AG10803 (cell line): ENCODE measurements at regions not wholly inside any gene's neighbourhood (a gene's known extent, or its start where the extent isn't known, plus 50 kb on each side); places are given as distances from the start of the nearest gene placed in this dataset.

Experiments used
- DNase-seq: peaks from one replicate; pipeline ENCODE4 v3.0.0; 2010; ENCODE audit warnings: low read depth
- H3K4me3 ChIP-seq: 2 replicates; pipeline ENCODE4 v1.5.1; 2011; ENCODE audit warnings: mild to moderate bottlenecking, low read length, control low read depth
- TF ChIP-seq, protein P1 (sequence below): conservative IDR thresholded peaks from 2 replicates; pipeline ENCODE4 v1.5.1; 2011; ENCODE audit warnings: mild to moderate bottlenecking, low read length, control low read depth, inconsistent platforms

DNA sequence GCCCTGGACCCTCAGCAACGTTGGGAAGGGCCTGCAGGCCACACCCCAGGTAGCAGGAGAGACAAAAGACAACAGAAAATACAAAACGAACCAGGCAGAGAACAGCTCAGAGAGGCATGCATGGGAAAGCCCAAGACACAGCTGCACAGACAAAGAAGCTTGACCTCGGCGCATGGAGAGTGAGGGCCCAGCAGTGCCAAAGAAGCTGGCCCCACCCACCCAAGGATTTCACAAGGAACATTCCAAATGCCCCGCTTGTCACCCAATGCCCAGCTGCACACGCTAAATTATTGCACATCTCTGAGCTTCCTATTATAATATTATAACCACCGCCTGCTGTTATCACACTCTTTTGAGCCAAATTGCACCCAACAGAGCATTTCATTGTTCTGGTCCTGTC is 147.7 kb upstream of the TBL1X start:
- TF ChIP-seq, protein P1, sequence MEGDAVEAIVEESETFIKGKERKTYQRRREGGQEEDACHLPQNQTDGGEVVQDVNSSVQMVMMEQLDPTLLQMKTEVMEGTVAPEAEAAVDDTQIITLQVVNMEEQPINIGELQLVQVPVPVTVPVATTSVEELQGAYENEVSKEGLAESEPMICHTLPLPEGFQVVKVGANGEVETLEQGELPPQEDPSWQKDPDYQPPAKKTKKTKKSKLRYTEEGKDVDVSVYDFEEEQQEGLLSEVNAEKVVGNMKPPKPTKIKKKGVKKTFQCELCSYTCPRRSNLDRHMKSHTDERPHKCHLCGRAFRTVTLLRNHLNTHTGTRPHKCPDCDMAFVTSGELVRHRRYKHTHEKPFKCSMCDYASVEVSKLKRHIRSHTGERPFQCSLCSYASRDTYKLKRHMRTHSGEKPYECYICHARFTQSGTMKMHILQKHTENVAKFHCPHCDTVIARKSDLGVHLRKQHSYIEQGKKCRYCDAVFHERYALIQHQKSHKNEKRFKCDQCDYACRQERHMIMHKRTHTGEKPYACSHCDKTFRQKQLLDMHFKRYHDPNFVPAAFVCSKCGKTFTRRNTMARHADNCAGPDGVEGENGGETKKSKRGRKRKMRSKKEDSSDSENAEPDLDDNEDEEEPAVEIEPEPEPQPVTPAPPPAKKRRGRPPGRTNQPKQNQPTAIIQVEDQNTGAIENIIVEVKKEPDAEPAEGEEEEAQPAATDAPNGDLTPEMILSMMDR, result no peak
- no peak for DNase-seq
- H3K4me3 ChIP-seq, result no peak overlapping the region

DNA sequence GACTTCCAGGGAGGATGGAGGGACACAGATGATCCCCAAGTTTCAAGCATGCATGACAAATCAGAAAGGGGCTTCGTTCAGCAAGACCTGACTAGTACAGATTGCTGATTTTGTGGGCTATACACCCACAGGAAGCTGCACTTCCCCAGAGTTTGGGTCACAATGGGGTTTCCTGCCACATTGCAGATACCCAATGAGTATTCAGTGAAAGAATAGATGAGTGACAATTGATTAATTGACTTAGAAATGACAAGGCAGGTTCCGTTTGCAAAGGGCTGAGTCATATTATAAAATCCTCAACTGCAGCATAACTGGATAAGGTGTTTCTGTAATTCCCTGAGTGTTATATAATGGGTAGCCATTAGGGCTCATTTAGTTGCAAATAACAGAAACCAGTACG is 146.6 kb upstream of the TBL1X start:
- H3K4me3 ChIP-seq, result no peak overlapping the region
- TF ChIP-seq, protein P1, result no peak

DNA sequence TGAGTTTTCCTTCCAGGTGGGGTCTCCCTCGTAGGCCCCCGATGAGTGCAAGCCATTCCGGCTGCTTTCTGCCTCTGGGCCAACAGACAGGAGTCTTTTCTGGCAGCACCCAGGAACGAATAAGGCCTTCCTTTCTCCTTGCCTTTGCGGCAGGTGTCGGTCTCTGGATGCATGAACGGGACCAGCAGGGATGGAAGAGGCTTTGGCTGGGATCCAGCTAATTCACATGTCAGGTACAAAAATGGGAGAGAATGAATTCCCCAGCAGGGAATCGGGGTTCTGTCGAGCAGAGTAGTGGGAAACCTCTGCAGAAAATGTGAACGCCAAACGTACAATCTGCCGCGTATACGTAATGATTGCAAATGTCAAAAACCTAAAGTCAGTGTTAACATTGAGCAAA is 146.1 kb upstream of the TBL1X start:
- DNase-seq, result no peak
- H3K4me3 ChIP-seq, result no peak overlapping the region
- TF ChIP-seq, protein P1, result no peak

More for the DNA sequence above, 146.6 kb upstream of the TBL1X start:
- DNase-seq, result no peak

DNA sequence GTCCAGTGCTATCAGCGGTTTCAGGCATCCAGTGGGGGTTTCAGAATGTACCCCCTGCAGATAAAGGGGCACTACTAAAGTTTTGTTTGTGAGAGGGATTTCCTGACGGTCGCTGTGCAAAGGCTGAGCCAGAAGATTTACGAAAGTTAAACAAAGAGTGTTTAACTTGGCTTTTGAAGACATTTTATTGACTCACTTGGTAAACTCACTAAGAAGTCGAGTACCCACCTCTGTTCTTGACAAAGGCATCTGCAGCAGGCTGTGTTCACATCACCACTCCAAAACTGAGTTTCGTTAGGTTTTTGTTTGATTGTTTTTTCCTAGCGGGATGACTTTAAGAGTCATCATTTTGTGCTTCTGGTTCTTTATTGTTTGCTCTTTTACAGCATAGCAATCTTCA is 143.9 kb upstream of the TBL1X start:
- H3K4me3 ChIP-seq, result no peak overlapping the region
- no peak for DNase-seq

DNA sequence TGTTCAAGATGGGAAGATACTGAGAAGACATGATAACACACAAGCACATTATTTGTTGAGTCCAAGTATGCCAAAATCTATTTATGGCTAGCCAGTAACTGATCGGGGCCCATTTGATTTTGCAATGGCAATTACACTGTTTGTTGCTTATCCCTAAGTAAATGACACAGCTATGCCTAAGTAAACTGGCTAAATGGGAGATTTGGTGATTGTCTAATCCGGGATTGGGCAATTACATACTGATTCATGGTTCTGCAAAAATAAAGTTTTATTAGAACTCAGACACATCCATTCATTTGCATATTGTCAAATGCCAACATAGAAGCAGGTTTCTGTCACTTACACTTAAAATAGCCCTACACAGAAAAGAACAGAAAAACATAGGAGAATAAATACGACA is 140.2 kb upstream of the TBL1X start:
- no peak overlapping the region for H3K4me3 ChIP-seq
- TF ChIP-seq, protein P1, result no peak
- DNase-seq, result no peak

More for the DNA sequence above, 143.9 kb upstream of the TBL1X start:
- TF ChIP-seq, protein P1, result no peak

DNA sequence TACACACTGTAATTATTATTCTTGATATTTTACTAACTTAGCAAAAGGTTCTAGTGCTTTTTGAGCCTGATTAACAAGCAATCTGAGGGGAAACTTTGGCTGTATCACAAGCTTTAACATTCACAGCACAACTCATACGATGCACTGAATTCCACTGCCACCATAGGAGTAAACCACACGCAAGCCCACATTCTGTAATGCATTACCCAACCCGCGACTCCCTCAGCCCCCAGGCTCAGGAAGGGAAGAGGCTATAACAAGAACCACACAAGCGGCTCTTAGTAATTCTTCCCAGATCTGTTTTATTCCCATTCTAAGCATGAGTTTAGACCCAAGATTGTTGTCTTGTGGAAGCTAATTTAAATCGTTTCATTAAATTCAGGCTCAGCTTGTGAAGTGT is 138.5 kb upstream of the TBL1X start:
- H3K4me3 ChIP-seq, result no peak overlapping the region
- DNase-seq, result no peak
- TF ChIP-seq, protein P1, result no peak

DNA sequence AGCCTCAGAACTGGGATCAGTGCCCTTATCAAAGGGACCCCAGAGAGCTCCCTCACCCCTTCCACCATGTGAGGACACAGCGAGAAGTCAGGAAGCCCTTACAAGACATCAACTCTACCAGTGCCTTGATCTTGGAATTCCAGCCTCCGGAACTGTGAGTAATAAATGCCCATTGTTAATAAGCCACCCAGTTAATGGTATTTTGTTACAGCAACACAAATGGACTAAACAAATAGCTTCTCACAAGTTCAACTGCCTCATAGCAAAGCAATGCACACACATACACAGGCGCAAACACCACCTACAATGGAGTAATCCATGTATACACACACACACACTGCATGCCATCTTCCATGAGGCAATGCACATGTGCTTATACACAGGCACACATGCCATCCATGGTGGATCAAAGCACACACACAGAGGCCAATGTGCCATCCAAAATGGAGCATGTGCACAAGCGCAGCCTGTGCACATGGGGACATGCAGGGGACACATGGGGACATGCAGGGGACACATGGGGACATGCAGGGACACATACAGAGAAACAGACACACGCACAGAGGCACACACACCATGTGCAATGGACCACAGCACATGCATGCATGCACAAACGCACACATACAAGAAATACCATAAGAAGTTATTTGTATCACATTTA is 137.6 kb upstream of the TBL1X start:
- DNase-seq, result no peak
- TF ChIP-seq, protein P1, result no peak
- H3K4me3 ChIP-seq, result no peak overlapping the region
